Lung (tissue), 11 donors: ENCODE measurements at regions not wholly inside any gene's neighbourhood (a gene's known extent, or its start where the extent isn't known, plus 50 kb on each side); places are given as distances from the start of the nearest gene placed in this dataset.
"Not testable (repeated sequence)": the region's sequence is repeated elsewhere in the genome, so short reads cannot be mapped to it uniquely, and the experiment has no call there.

Source experiments
- ATAC-seq: fragments of 200-7000 bp; cut with Tn5 transposase; one replicate; pipeline ENCODE4 v1.9.1; 2020; ENCODE audit warnings: moderate number of reproducible peaks; ENCODE audit not compliant: insufficient read depth, low FRiP score
- DNase-seq, 3 donors: peaks; one replicate each; pipeline ENCODE4 v3.0.0-alpha.2; 2013 to 2017
- H3K27ac ChIP-seq, 2 donors: one replicate each; pipeline ENCODE4 v1.5.1; 2013; ENCODE audit warnings: mild to moderate bottlenecking in 2 of 2, moderate library complexity in 2 of 2, control low read depth in 1 of 2, inconsistent platforms in 1 of 2, low read depth in 1 of 2, low read length in 1 of 2
- H3K27me3 ChIP-seq, 3 donors: one replicate each; pipeline ENCODE4 v1.5.1; 2013; ENCODE audit warnings: low read length in 2 of 3; ENCODE audit not compliant: control insufficient read depth in 3 of 3, insufficient read depth in 3 of 3
- H3K36me3 ChIP-seq, 4 donors: one replicate each; pipeline ENCODE4 v1.5.1; 2013; ENCODE audit warnings: low read length in 4 of 4, mild to moderate bottlenecking in 1 of 4, moderate library complexity in 1 of 4; ENCODE audit not compliant: control insufficient read depth in 4 of 4, insufficient read depth in 4 of 4
- H3K4me1 ChIP-seq, 5 donors: one replicate each; pipeline ENCODE4 v1.5.1; 2013; ENCODE audit warnings: low read length in 5 of 5, mild to moderate bottlenecking in 2 of 5, moderate library complexity in 1 of 5; ENCODE audit not compliant: control insufficient read depth in 5 of 5, insufficient read depth in 5 of 5
- H3K4me3 ChIP-seq: one replicate; pipeline ENCODE4 v1.5.1; 2013; ENCODE audit warnings: mild to moderate bottlenecking, control low read depth, moderate library complexity
- H3K9ac ChIP-seq, 2 donors: one replicate each; pipeline ENCODE4 v1.5.1; 2013; ENCODE audit warnings: low read length in 2 of 2, control low read depth in 1 of 2; ENCODE audit not compliant: insufficient read depth in 1 of 2
- H3K9me3 ChIP-seq, 4 donors: one replicate each; pipeline ENCODE4 v1.5.1; 2013; ENCODE audit warnings: low read length in 3 of 4, mild to moderate bottlenecking in 1 of 4, moderate library complexity in 1 of 4; ENCODE audit not compliant: control insufficient read depth in 4 of 4, insufficient read depth in 3 of 4
- CTCF ChIP-seq: IDR thresholded peaks from 2 replicates; pipeline ENCODE4 v1.5.1; 2012; ENCODE audit warnings: mild to moderate bottlenecking; ENCODE audit errors: control extremely low read depth, extremely low read depth
- WGBS, 2 donors: extraction: QIAGEN DNeasy Blood & Tissue Kit; methylation state at CpG; one replicate each; pipeline ENCODE4 v1.1.7; 2013; 5-methylcytosine and 5-hydroxymethylcytosine counted together
- donor health status: control.
- donor health status: control.
- donor health status: Bipolar disorder and iron deficiency.
- donor health status: healthy.
- donor health status: DM: yes; HTN: yes; CAD: no.

GRCh38 chr18:72965616-72966015, 97.8 kb upstream of the NETO1 start:
- peaks cover 0 to 7% (median 3%) of the 10 kb centered on the region in 4 donors for H3K9me3 ChIP-seq
- DNase-seq (no peak), ATAC-seq (no peak)
- no peaks in the 10 kb centered on the region for H3K27me3 ChIP-seq
- H3K4me1 ChIP-seq: no peaks in the 10 kb centered on the region
- no peak overlapping the region for H3K4me3 ChIP-seq
- H3K27ac ChIP-seq: no peak overlapping the region
- WGBS, 2 donors: 81 to 87% methylated on average over 9 of the region's 9 CpGs
- TF ChIP-seq CTCF: no peak
- H3K9ac ChIP-seq: no peak overlapping the region
- no peaks in the 10 kb centered on the region for H3K36me3 ChIP-seq

- H3K4me3 ChIP-seq: not testable (repeated sequence)
These were observed 90.4 kb upstream of the NETO1 start for GRCh38 chr18:72958195-72958594.

GRCh38 chr18:72948439-72948838, 80.7 kb upstream of the NETO1 start:
- WGBS, 2 donors: 36 to 38% methylated on average over 3 of the region's 3 CpGs
- no peaks in the 10 kb centered on the region for H3K4me1 ChIP-seq
- no peak for ATAC-seq
- DNase-seq: no peak
- H3K4me3 ChIP-seq: no peak overlapping the region
- H3K9ac ChIP-seq: no peak overlapping the region
- H3K36me3 ChIP-seq: no peaks in the 10 kb centered on the region
- H3K27ac ChIP-seq: no peak overlapping the region
- no peaks in the 10 kb centered on the region for H3K27me3 ChIP-seq
- H3K9me3 ChIP-seq: no peaks in the 10 kb centered on the region
- TF ChIP-seq CTCF: no peak

More at GRCh38 chr18:72958195-72958594, 90.4 kb upstream of the NETO1 start:
- H3K36me3 ChIP-seq, H3K27me3 ChIP-seq, H3K4me1 ChIP-seq, ATAC-seq, DNase-seq, H3K27ac ChIP-seq, H3K9ac ChIP-seq: not testable (repeated sequence)
- peaks cover 0 to 11% (median 5%) of the 10 kb centered on the region in 4 donors for H3K9me3 ChIP-seq

GRCh38 chr18:72942766-72943165, 75.0 kb upstream of the NETO1 start:
- DNase-seq (no peak), ATAC-seq (no peak)
- no peak overlapping the region for H3K27ac ChIP-seq
- 91 to 92% methylated on average over 2 of the region's 2 CpGs for WGBS, 2 donors
- no peak overlapping the region for H3K4me3 ChIP-seq
- no peaks in the 10 kb centered on the region for H3K4me1 ChIP-seq
- H3K27me3 ChIP-seq: no peaks in the 10 kb centered on the region
- no peaks in the 10 kb centered on the region for H3K9me3 ChIP-seq
- H3K36me3 ChIP-seq: no peaks in the 10 kb centered on the region
- H3K9ac ChIP-seq: no peak overlapping the region
- TF ChIP-seq CTCF: no peak
